ENCODE measurements at regions not wholly inside any gene's neighbourhood (a gene's known extent, or its start where the extent isn't known, plus 50 kb on each side); places are given as distances from the start of the nearest gene placed in this dataset.

DNA sequence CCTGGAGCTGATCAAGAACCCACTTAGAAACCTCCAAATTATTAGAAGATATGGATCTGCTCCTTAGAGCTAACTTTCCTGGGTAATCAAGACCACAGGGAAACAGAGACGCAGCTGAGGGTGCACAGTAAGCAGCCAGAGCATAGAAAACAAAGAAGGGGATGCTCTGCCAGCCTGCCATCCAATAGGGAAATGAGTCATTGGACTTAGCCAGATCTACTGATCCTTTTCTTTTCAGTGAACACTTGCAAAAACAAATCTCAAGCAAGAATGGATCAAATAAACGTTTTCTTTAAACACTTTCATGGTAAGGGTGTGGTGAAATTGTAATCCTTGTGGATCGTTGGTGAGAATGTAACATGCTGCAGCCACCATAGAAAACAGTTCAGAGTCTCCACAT lies 474.0 kb downstream of the LTN1 start:
- ChIA-PET POLR2A (no interaction called here), CTCF (interaction anchor here (2.2 to 2.8 kb wide), 2 partner anchors 8 to 227 kb away, joined by 7 to 58 read pairs; no protein-coding TSS in a partner anchor)
- H3K4me1 Mint-ChIP-seq: peaks cover 20% of the 10 kb centered on the region
- no peak overlapping the region for H3K4me3 Mint-ChIP-seq
- no peaks in the 10 kb centered on the region for H3K36me3 Mint-ChIP-seq
- H3K27me3 Mint-ChIP-seq (ENCODE audit: low read depth): no peaks in the 10 kb centered on the region
- no peak for DNase-seq (ENCODE audit: low spot score)
- TF ChIP-seq CREM (CRISPR knock-in tag; IDR thresholded peaks at IDR 0.05) (no peak), JAZF1 (CRISPR knock-in tag; IDR thresholded peaks at IDR 0.05) (no peak), NFATC4 (CRISPR knock-in tag; IDR thresholded peaks at IDR 0.05) (no peak), AFF4 (CRISPR knock-in tag; IDR thresholded peaks at IDR 0.05; ENCODE audit: borderline replicate concordance) (no peak), NFYB (CRISPR knock-in tag; conservative IDR thresholded peaks at IDR 0.05; ENCODE audit: low read depth) (no peak), ZNF219 (CRISPR knock-in tag; IDR thresholded peaks at IDR 0.05; ENCODE audit: borderline replicate concordance) (no peak), HMGA2 (CRISPR knock-in tag; IDR thresholded peaks at IDR 0.05) (no peak), KAT7 (CRISPR knock-in tag; IDR thresholded peaks at IDR 0.05; ENCODE audit: borderline replicate concordance) (no peak), EMX1 (CRISPR knock-in tag; IDR thresholded peaks at IDR 0.05) (no peak), FOXP1 (CRISPR knock-in tag; IDR thresholded peaks at IDR 0.05; ENCODE audit: borderline replicate concordance) (no peak), TEAD4 (CRISPR knock-in tag; IDR thresholded peaks at IDR 0.05) (no peak), USF1 (CRISPR knock-in tag; IDR thresholded peaks at IDR 0.05) (no peak), ZNF396 (CRISPR knock-in tag; IDR thresholded peaks at IDR 0.05; ENCODE audit: borderline replicate concordance) (no peak), ELF4 (CRISPR knock-in tag; IDR thresholded peaks at IDR 0.05; ENCODE audit: low read depth) (no peak)
- TF ChIP-seq, protein P1, sequence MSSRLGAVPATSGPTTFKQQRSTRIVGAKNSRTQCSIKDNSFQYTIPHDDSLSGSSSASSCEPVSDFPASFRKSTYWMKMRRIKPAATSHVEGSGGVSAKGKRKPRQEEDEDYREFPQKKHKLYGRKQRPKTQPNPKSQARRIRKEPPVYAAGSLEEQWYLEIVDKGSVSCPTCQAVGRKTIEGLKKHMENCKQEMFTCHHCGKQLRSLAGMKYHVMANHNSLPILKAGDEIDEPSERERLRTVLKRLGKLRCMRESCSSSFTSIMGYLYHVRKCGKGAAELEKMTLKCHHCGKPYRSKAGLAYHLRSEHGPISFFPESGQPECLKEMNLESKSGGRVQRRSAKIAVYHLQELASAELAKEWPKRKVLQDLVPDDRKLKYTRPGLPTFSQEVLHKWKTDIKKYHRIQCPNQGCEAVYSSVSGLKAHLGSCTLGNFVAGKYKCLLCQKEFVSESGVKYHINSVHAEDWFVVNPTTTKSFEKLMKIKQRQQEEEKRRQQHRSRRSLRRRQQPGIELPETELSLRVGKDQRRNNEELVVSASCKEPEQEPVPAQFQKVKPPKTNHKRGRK (CRISPR knock-in tag; IDR thresholded peaks at IDR 0.05; ENCODE audit: borderline replicate concordance): no peak
- TF ChIP-seq, protein P2, sequence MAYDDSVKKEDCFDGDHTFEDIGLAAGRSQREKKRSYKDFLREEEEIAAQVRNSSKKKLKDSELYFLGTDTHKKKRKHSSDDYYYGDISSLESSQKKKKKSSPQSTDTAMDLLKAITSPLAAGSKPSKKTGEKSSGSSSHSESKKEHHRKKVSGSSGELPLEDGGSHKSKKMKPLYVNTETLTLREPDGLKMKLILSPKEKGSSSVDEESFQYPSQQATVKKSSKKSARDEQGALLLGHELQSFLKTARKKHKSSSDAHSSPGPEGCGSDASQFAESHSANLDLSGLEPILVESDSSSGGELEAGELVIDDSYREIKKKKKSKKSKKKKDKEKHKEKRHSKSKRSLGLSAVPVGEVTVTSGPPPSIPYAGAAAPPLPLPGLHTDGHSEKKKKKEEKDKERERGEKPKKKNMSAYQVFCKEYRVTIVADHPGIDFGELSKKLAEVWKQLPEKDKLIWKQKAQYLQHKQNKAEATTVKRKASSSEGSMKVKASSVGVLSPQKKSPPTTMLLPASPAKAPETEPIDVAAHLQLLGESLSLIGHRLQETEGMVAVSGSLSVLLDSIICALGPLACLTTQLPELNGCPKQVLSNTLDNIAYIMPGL (CRISPR knock-in tag; IDR thresholded peaks at IDR 0.05): no peak
- TF ChIP-seq, protein P3, sequence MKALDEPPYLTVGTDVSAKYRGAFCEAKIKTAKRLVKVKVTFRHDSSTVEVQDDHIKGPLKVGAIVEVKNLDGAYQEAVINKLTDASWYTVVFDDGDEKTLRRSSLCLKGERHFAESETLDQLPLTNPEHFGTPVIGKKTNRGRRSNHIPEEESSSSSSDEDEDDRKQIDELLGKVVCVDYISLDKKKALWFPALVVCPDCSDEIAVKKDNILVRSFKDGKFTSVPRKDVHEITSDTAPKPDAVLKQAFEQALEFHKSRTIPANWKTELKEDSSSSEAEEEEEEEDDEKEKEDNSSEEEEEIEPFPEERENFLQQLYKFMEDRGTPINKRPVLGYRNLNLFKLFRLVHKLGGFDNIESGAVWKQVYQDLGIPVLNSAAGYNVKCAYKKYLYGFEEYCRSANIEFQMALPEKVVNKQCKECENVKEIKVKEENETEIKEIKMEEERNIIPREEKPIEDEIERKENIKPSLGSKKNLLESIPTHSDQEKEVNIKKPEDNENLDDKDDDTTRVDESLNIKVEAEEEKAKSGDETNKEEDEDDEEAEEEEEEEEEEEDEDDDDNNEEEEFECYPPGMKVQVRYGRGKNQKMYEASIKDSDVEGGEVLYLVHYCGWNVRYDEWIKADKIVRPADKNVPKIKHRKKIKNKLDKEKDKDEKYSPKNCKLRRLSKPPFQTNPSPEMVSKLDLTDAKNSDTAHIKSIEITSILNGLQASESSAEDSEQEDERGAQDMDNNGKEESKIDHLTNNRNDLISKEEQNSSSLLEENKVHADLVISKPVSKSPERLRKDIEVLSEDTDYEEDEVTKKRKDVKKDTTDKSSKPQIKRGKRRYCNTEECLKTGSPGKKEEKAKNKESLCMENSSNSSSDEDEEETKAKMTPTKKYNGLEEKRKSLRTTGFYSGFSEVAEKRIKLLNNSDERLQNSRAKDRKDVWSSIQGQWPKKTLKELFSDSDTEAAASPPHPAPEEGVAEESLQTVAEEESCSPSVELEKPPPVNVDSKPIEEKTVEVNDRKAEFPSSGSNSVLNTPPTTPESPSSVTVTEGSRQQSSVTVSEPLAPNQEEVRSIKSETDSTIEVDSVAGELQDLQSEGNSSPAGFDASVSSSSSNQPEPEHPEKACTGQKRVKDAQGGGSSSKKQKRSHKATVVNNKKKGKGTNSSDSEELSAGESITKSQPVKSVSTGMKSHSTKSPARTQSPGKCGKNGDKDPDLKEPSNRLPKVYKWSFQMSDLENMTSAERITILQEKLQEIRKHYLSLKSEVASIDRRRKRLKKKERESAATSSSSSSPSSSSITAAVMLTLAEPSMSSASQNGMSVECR (CRISPR knock-in tag; IDR thresholded peaks at IDR 0.05; ENCODE audit: borderline replicate concordance): no peak
- ATAC-seq: no peak
- no peak overlapping the region for H3K27ac Mint-ChIP-seq
- no peaks in the 10 kb centered on the region for H3K9me3 Mint-ChIP-seq
